T follicular helper cell (primary cell): ENCODE measurements at regions not wholly inside any gene's neighbourhood (a gene's known extent, or its start where the extent isn't known, plus 50 kb on each side); places are given as distances from the start of the nearest gene placed in this dataset.

Experiments used
- DNase-seq: peaks from one replicate; pipeline ENCODE4 v3.0.0-alpha.2; 2020; ENCODE audit warnings: low read depth

DNA sequence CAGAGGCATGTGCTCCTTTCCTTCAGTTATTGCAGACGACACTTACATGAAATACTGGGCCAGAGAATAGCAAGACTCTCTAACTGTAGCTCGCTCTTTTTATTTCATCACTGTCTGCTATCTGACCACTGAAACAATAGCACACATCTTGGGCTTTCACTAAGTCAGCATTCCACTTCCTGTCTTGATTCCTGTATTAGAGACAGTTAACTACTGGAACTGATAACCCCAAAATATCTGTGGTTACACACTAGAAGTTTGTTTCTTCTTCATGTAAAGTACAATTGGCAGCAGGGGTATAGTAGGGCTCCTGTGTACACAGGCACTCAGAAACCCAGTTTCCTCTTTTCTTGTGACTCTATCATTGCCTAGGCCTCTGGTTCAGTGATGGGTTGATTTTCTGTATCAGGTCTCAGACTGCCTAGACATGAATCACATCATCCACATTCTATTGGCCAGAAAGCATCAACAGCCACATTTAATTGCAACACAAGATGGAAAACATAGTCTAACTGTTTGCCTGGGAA lies 230.2 kb upstream of the CD96 start:
- no peak for DNase-seq

GRCh38 chr3:111314181-111314873 lies 227.7 kb upstream of the CD96 start:
- no peak for DNase-seq

DNA sequence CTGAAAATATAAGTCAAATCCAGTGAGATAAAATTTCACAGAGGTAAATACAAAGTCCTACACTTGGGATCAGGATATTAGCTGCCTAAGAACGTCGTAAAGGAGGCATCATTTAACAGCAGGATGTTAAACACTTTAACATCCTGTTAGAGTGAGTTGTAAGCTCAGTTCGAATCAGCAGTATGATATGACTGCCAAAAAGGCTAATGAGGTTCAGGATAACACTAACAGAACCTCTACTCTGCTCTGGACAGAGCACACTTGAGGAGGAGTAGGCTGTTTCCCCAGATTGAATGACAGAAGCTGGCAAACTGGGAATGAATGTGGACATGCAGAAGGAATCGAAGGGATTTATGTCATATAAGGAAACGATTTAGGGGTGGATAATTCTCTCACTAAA lies 227.1 kb upstream of the CD96 start:
- no peak for DNase-seq

DNA sequence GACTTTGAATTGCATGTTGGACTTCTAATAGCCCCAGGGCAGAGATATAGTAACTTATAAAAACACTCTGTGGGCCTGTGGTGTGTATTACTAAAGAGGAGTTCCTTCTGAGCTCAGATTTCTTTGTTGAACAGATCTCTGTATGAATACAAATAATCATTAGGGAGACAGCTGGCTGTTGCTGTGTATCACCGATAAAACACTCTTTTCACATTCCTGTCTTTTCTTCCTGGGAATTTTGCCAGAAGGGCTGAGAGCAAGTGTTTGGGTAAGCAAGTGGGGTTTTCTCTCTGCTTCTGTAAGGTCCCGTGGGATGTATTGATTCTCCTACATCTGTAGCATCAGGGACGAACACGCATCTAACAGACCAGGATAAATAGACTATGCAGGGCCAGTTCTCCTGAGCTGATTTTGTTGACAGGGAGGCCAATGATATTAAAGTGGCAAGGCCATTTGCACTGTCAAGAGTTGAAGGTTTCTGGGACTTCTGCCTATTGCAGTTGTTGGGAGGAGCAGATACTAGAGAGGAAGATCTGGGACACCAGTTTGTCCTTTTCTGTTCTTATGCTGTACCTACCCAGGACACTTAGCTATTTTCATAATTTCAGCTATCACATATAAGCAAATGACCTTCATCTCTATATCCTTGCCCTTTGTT lies 225.9 kb upstream of the CD96 start:
- DNase-seq: no peak

GRCh38 chr3:111318289-111318688 lies 223.7 kb upstream of the CD96 start:
- DNase-seq: no peak

DNA sequence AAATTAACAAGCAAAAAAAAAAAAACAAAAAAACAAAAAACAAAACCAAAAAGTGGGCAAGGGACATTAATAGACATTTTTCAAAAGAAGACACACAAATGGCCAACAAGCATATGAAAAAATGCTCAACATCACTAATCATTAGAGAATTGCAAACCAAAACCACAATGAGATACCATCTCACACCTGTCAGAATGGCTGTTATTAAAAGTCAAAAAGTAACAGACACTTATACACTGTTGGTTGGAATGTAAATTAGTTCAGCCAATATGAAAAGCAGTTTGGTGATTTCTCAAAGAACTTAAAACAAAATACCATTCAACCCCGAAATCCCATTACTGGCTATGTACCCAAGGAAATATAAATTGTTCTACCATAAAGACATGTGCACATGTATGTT lies 222.4 kb upstream of the CD96 start:
- DNase-seq: no peak

GRCh38 chr3:111321786-111322185 lies 220.2 kb upstream of the CD96 start:
- DNase-seq: no peak

- no peak for DNase-seq
Measured at GRCh38 chr3:111323019-111323418, 219.0 kb upstream of the CD96 start.

GRCh38 chr3:111324151-111324550 lies 217.8 kb upstream of the CD96 start:
- DNase-seq: no peak

GRCh38 chr3:111324645-111325044 lies 217.4 kb upstream of the CD96 start:
- no peak for DNase-seq

DNA sequence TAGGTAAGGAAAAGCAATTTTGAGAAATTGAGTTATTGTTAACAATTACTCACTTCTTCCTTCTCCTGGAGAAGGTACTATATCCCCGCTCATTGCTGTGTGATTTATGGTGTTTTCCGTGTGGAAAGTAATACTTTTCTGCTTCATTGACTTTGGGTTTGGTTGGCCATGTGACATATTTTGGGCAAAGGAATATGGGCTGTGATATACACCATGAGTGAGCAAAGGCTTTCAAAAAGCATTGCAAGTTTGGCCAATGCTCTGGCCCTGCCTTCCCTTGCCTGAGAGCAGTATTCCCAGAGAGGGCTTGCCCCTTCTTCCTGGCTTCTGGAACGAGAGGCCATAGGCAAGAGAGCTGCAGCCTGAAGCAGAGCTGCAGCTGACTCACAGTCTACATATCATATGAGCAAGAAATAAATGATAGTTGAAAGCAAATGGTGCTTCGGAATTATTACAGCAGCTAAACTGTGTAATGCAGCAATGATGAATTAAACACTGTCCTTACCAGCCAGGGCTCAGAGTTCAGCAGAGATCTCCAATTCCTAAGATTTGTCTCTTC lies 216.8 kb upstream of the CD96 start:
- DNase-seq: no peak

DNA sequence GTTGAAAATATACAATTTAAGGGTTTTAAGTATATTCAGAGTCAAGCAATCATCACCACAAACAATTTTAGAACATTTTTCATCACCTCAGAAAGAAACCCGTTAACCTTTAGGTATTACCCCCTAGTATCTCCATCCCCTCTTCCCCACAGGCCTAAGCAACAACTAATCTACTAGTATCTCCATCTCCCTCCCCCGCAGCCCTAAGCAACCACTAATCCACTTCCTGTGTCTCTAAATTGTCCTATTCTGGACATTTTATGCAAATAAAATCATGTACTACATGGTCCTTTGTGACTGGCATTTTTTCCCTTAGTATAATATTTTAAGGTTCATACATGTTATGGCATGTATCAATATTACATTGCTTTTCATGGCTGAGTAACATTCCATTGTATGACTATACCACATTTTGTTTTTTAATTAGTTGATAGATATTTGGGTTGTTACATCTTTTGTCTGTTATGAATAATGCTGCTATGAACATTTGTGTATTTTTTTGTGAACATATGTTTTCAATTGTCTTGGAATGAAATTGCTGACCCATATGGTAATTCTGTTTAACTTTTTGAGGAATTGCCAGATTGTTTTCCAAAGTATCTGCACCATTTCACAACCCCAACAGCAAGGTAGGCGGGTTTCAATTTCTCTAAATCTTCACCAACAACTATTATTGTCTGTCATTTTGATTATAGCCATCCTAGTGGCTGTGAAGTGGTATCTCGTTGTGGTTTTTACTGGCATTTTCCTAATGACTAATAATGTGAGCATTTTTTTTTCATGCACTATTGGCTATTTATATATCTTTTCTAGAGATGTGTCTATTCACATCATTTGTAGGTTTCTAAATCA lies 215.6 kb upstream of the CD96 start:
- DNase-seq: no peak

GRCh38 chr3:111331306-111331705 lies 210.7 kb upstream of the CD96 start:
- DNase-seq: no peak

DNA sequence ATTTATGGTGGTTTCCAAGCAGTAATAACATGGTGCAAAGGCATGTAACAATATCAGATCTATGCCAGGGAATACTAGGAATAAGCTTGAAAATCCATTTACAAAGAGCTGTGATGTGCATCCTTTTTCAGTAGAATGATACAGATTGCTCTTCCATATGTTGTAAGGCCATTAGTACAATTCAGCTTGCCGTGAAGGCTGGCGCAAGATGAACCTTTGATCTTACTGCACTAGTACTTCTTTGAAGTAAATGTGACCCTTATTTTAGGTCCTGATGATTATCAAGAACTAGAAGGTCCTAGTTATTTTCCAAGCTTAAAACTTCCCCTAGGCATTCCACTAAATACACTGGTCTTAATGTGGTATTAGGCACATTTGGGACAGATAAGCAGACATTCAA lies 210.1 kb upstream of the CD96 start:
- no peak for DNase-seq

DNA sequence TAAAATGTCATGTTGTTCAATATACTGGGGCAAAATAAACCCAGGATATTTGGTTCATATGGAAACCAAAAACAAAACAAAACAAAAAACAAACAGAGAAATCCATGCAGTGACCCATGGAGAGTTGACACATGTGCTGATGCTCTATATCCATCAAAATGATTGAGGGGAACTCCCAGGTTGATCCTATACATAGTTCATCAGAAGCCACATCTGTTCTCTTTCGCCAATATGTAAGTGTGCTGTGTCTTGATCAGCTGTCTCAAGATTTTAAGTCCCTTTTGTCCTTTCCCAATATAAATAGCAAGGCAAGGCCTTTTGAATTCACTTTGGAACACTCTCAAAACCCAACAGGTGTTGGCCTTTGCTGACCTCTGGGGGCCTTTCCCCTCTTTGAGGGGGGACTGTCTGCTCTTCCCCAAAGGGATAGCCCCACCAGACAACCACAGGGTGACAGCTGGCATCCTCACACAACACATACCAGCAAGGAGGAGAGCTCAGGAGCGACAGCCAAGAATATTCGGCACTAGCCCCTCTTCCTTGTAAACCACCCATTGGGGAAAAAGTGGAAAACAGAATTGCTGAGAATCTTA lies 209.4 kb upstream of the CD96 start:
- no peak for DNase-seq

GRCh38 chr3:111333642-111334041 lies 208.4 kb upstream of the CD96 start:
- DNase-seq: no peak

GRCh38 chr3:111335512-111336303 lies 206.3 kb upstream of the CD96 start:
- no peak for DNase-seq

GRCh38 chr3:111336511-111336910 lies 205.5 kb upstream of the CD96 start:
- no peak for DNase-seq

DNA sequence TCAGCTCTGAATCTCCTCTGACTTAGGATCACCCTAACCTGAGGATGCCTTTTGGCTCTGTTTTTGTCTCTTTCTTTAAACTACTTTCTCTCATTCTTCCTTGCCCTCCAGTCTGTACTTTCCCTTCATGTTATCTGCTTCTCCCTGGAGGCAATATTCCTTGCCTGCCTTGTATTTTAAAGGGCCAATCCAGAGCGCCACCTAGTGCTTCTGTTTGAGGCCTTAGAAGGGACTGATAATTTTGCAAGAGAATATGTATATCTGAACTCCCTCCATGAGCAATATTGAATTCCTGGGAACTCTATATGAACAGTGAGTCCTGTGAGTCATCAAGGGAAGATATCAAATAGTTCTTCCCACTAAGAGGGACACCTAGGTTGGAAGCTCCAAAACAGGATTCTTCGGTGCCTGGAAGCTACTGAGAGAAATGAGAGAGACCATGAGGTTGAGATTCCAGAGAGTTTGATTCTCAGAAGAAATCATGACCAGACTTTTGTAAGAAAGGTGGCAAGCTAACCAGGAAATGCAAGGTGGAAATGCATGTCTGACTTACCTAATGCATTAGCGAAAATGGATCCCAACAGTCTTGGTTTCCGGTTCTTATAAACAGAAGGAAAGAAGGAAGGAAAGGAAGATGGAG lies 203.8 kb upstream of the CD96 start:
- peak; percentile 8 for DNase-seq

GRCh38 chr3:111339017-111339416 lies 203.0 kb upstream of the CD96 start:
- no peak for DNase-seq

GRCh38 chr3:111351334-111351733 lies 190.7 kb upstream of the CD96 start:
- no peak for DNase-seq
